Spleen (tissue), 11 donors: ENCODE measurements at regions not wholly inside any gene's neighbourhood (a gene's known extent, or its start where the extent isn't known, plus 50 kb on each side); places are given as distances from the start of the nearest gene placed in this dataset.

ENCODE experiments used
- DNase-seq: peaks from one replicate; pipeline ENCODE4 v3.0.0-alpha.2; 2020
- H3K27ac ChIP-seq, 8 donors: fragments of 200-600 bp; sonication (generic) in 7 of 8; 1 replicate in 4 of 8; 2 replicates in 4 of 8; pipeline versions ENCODE4 v1.5.0 to v1.8.0; 2016 to 2021; ENCODE audit warnings: inconsistent platforms in 4 of 8, mild to moderate bottlenecking in 4 of 8, moderate library complexity in 1 of 8
- H3K27me3 ChIP-seq, 7 donors: fragments of 200-600 bp; sonication (generic) in 6 of 7; replicated peaks in 1 of 7; 1 replicate in 4 of 7; 2 replicates in 3 of 7; pipeline versions ENCODE4 v1.5.0 to v1.8.0; 2016 to 2021; ENCODE audit warnings: inconsistent platforms in 3 of 7, mild to moderate bottlenecking in 1 of 7
- H3K36me3 ChIP-seq, 6 donors: fragments of 200-600 bp; sonication (generic) in 5 of 6; 1 replicate in 4 of 6; 2 replicates in 2 of 6; pipeline versions ENCODE4 v1.5.0 to v1.8.0; 2016 to 2021; ENCODE audit warnings: inconsistent platforms in 2 of 6
- H3K4me1 ChIP-seq, 6 donors: fragments of 200-600 bp; sonication (generic) in 5 of 6; 1 replicate in 3 of 6; 2 replicates in 3 of 6; pipeline versions ENCODE4 v1.5.0 to v1.8.0; 2016 to 2021; ENCODE audit warnings: inconsistent platforms in 3 of 6
- H3K4me3 ChIP-seq, 8 donors: fragments of 200-600 bp; sonication (generic) in 7 of 8; 1 replicate in 4 of 8; 2 replicates in 4 of 8; pipeline versions ENCODE4 v1.5.0 to v1.8.0; 2016 to 2021; ENCODE audit warnings: inconsistent platforms in 4 of 8, mild to moderate bottlenecking in 4 of 8, moderate library complexity in 2 of 8
- H3K9me3 ChIP-seq, 8 donors: fragments of 200-600 bp; sonication (generic) in 7 of 8; 1 replicate in 4 of 8; 2 replicates in 4 of 8; pipeline versions ENCODE4 v1.5.0 to v1.8.0; 2016 to 2021; ENCODE audit warnings: inconsistent platforms in 4 of 8
- POLR2A ChIP-seq, 3 donors: fragments of 450-650 bp; IDR thresholded peaks; one replicate each; pipeline ENCODE4 v1.5.1; 2017; ENCODE audit warnings: antibody characterized with exemption in 3 of 3, mild to moderate bottlenecking in 1 of 3
- POLR2AphosphoS5 ChIP-seq, 3 donors: sonication (generic); formaldehyde crosslinking; IDR thresholded peaks; one replicate each; pipeline ENCODE4 v1.5.1; 2017; ENCODE audit warnings: antibody characterized with exemption in 3 of 3
- WGBS, 5 donors: extraction: QIAGEN DNeasy Blood & Tissue Kit in 3 of 5; methylation state at CpG; one replicate each; pipeline versions ENCODE4 v1.1.5 to v1.1.7; 2013 to 2018; 5-methylcytosine and 5-hydroxymethylcytosine counted together
- intact Hi-C: fragments of 100-400 bp; cut with DNase I; formaldehyde crosslinking; loops from one replicate; pipeline ENCODE4 v1.15.0; 2023; ENCODE audit warnings: low total_unique reads
- TF ChIP-seq, protein P1 (sequence below), 11 experiments: fragments of 200-600 bp in 7 of 11; fragments of 450-650 bp in 4 of 11; sonication (generic) in 4 of 11; IDR thresholded peaks in 8 of 11; conservative IDR thresholded peaks in 3 of 11; 1 replicate in 7 of 11; 2 replicates in 4 of 11; pipeline versions ENCODE4 v1.4.0 to v1.8.0; 2016 to 2021; ENCODE audit warnings: antibody characterized with exemption in 11 of 11, inconsistent platforms in 4 of 11, mild to moderate bottlenecking in 1 of 11
- donor health status: healthy with polysubstance abuse.
- donor health status: DM: no; HTN: no; CAD: no; lungs with moderate emphysema.
- donor health status: DM: no; HTN: no; CAD: no.
- donor health status: Bipolar disorder and iron deficiency.
- donor health status: healthy.
- donor health status: DM: no; HTN: no; CAD: no.
- donor health status: DM: yes; HTN: yes; CAD: no.

DNA sequence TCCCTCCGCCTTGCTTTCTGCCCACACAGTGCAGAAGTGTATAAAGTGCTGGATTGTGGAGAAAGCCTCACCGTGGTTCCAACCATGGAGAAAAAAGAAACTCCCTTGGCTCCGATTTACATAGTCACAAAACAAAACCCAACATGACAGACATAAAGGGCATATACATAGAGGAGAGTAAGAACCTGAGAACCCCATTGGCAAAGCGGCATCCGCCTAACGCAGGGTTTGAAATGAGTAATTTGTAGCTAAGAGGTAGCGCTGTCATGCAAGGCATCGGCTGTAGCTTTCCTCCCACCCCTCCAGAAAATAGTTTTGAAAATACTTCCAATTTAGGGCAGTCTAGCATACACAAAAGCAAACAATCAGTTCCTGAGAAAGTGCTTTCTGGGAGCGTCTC is 126.0 kb upstream of the NRBF2 start:
- no peaks in the 10 kb centered on the region for H3K4me1 ChIP-seq
- intact Hi-C loops: no loop called here
- WGBS, 5 donors: 85 to 94% (median 91%) methylated on average over 9 of the region's 9 CpGs
- no peaks in the 10 kb centered on the region for H3K36me3 ChIP-seq
- H3K27ac ChIP-seq: no peak overlapping the region
- no peaks in the 10 kb centered on the region for H3K9me3 ChIP-seq
- no peaks in the 10 kb centered on the region for H3K27me3 ChIP-seq
- DNase-seq: no peak
- no peak overlapping the region for H3K4me3 ChIP-seq
- TF ChIP-seq, protein P1, sequence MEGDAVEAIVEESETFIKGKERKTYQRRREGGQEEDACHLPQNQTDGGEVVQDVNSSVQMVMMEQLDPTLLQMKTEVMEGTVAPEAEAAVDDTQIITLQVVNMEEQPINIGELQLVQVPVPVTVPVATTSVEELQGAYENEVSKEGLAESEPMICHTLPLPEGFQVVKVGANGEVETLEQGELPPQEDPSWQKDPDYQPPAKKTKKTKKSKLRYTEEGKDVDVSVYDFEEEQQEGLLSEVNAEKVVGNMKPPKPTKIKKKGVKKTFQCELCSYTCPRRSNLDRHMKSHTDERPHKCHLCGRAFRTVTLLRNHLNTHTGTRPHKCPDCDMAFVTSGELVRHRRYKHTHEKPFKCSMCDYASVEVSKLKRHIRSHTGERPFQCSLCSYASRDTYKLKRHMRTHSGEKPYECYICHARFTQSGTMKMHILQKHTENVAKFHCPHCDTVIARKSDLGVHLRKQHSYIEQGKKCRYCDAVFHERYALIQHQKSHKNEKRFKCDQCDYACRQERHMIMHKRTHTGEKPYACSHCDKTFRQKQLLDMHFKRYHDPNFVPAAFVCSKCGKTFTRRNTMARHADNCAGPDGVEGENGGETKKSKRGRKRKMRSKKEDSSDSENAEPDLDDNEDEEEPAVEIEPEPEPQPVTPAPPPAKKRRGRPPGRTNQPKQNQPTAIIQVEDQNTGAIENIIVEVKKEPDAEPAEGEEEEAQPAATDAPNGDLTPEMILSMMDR (IDR thresholded peaks at IDR 0.05 in 8 of 11, conservative IDR thresholded peaks at IDR 0.05 in 3 of 11): no peak
- no peak for TF ChIP-seq POLR2A (IDR thresholded peaks at IDR 0.05)

DNA sequence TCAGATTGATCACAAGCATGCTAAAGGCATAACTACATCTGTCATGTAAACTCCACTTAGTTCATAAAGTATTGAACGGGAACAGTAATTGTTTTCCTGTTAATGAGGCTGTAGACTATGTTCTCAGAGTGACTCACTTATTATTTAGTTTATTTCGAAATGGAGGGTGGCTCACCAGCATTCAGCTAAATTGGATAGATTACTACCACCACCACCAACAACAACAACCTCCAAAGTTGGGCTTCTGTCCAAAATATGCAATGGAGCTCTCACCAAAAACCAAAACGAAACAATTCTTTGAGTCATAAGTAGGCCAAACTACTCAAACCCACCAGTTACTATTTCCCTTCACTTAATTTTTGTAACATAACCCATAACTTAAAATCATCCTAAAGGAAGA is 127.9 kb upstream of the NRBF2 start:
- intact Hi-C loops: no loop called here
- Histone ChIP-seq H3K27ac (no peak overlapping the region), H3K36me3 (no peaks in the 10 kb centered on the region), H3K4me1 (no peaks in the 10 kb centered on the region), H3K27me3 (no peaks in the 10 kb centered on the region), H3K9me3 (no peaks in the 10 kb centered on the region), H3K4me3 (no peak overlapping the region)
- no peak for DNase-seq
- TF ChIP-seq POLR2A (IDR thresholded peaks at IDR 0.05) (no peak), POLR2AphosphoS5 (IDR thresholded peaks at IDR 0.05) (no peak)
- TF ChIP-seq, protein P1 (IDR thresholded peaks at IDR 0.05 in 8 of 11, conservative IDR thresholded peaks at IDR 0.05 in 3 of 11): no peak
- WGBS, 5 donors: 61 to 86% (median 76%) methylated on average over 3 of the region's 3 CpGs

DNA sequence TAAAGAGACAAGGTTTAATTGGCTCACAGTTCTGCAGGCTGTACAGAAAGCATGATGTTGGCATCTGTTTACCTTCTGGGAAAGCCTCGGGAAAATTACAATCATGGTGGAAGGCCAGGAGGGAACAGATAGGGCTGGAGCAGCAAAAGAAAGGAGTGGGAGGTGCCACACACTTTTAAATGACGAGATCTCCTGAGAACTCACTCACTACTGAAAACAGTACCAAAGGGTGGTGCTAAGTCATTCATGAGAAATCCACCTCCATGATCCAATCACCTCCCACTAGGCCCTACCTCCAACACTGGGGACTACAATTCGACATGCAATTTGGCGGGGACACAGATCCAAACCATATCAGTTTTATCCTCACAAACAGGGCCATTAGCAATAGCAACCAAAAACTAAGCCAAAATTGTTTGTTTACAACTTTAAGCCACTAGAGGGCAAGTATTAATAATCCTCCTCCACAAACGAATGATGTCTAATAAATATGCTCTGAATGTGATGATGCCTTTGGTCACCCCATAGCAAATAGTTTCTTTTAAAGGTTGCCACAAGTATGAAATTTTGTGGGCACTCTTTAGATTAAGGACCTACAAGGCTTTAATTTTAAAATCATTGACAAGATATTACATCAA is 129.2 kb upstream of the NRBF2 start:
- Histone ChIP-seq H3K9me3 (no peaks in the 10 kb centered on the region), H3K27ac (no peak overlapping the region), H3K4me1 (no peaks in the 10 kb centered on the region), H3K27me3 (no peaks in the 10 kb centered on the region), H3K36me3 (no peaks in the 10 kb centered on the region), H3K4me3 (no peak overlapping the region)
- 44 to 74% (median 50%) methylated on average over 5 of the region's 5 CpGs for WGBS, 5 donors
- intact Hi-C loops: no loop called here
- DNase-seq: no peak
- TF ChIP-seq, protein P1 (IDR thresholded peaks at IDR 0.05 in 8 of 11, conservative IDR thresholded peaks at IDR 0.05 in 3 of 11): peak in 6 of 11 experiments; percentile 13 to 33 (median 25)
- no peak for TF ChIP-seq POLR2AphosphoS5 (IDR thresholded peaks at IDR 0.05)

DNA sequence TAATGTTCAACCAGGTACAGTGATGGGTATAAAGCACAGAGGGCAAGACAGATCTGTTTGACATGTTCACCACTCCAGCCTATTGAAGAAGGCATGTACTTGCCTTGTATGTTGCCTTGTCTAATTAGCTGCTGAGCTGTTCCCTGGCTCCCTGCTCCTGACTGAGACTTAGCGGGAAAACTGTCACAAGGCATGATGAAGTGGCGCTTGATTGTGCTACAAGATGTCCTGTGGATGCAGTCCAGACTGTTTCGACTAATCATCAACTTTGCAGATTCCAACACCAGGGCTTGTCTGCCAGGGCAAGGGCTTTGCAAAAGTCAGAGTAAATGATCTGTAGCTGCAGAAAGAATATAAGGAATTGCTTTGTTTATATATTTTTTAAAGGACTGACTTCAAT is 136.2 kb upstream of the NRBF2 start:
- H3K36me3 ChIP-seq: no peaks in the 10 kb centered on the region
- TF ChIP-seq POLR2AphosphoS5 (IDR thresholded peaks at IDR 0.05): no peak
- TF ChIP-seq, protein P1 (IDR thresholded peaks at IDR 0.05 in 8 of 11, conservative IDR thresholded peaks at IDR 0.05 in 3 of 11): no peak
- TF ChIP-seq POLR2A (IDR thresholded peaks at IDR 0.05): no peak
- H3K27ac ChIP-seq: no peak overlapping the region
- no peak for DNase-seq
- intact Hi-C loops: no loop called here
- no peaks in the 10 kb centered on the region for H3K27me3 ChIP-seq
- no peaks in the 10 kb centered on the region for H3K4me1 ChIP-seq
- 80 to 91% (median 87%) methylated on average over 3 of the region's 3 CpGs for WGBS, 5 donors
- no peak overlapping the region for H3K4me3 ChIP-seq
- H3K9me3 ChIP-seq: no peaks in the 10 kb centered on the region
